MG63 (cell line): ENCODE measurements at regions not wholly inside any gene's neighbourhood (a gene's known extent, or its start where the extent isn't known, plus 50 kb on each side); places are given as distances from the start of the nearest gene placed in this dataset.
"Not testable (repeated sequence)": the region's sequence is repeated elsewhere in the genome, so short reads cannot be mapped to it uniquely, and the experiment has no call there.

Experiments used
- DNase-seq: peaks from one replicate; pipeline ENCODE4 v3.0.0-alpha.2; 2020
- H3K27me3 ChIP-seq: fragments of 250-450 bp; sonication (Bioruptor Pico); 2 replicates; pipeline ENCODE4 v1.5.1; 2020; ENCODE audit warnings: mild to moderate bottlenecking, moderate library complexity
- H3K36me3 ChIP-seq: fragments of 250-450 bp; sonication (Bioruptor Pico); 2 replicates; pipeline ENCODE4 v1.5.1; 2020; ENCODE audit warnings: mild to moderate bottlenecking, moderate library complexity
- H3K4me3 ChIP-seq: fragments of 250-450 bp; sonication (Bioruptor Pico); 2 replicates; pipeline ENCODE4 v1.5.1; 2020; ENCODE audit warnings: mild to moderate bottlenecking, moderate library complexity
- H3K9me3 ChIP-seq: fragments of 250-450 bp; sonication (Bioruptor Pico); 2 replicates; pipeline ENCODE4 v1.5.1; 2020; ENCODE audit warnings: mild to moderate bottlenecking, moderate library complexity

DNA sequence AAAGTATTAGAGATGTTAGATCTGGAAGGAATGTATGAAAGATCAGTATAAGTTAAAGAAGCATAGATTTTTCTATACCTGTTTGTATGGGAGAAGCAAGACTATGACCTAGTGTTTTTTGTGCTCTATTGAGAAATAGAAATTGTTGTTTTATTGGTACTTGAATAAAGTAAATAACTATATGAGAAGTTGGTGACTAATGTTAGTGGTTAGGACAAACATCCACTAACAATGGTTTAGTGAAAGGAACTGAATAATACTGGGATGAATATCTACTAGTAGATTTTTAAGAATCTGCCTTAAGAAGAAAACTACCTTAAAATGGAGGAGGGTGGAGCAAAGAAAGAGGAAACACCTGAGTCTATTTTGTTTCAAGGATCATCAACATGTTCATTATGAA lies 521.1 kb upstream of the POT1 start:
- DNase-seq = no peak
- Histone ChIP-seq H3K9me3 (no peaks in the 10 kb centered on the region), H3K36me3 (no peaks in the 10 kb centered on the region), H3K27me3 (no peaks in the 10 kb centered on the region), H3K4me3 (no peak overlapping the region)

DNA sequence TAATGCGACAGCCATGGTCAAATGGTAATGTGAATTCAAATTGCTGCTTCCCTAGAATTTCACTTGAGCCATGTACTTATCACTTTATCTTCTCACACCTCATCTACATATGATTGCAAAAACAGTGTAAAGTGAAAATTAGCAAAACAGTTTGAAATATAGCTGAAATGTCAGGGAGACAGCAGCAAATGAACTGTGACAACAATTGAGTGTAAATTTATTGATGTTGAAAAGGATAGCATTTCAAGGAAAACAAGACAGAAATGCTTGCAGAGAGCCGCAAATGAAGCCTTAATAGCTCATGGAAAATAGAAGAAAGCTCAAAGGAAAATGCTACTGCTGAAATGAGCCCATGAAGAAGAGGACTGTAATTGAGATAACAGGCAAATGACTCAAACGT lies 516.2 kb upstream of the POT1 start:
- H3K27me3 ChIP-seq = no peaks in the 10 kb centered on the region
- no peaks in the 10 kb centered on the region for H3K9me3 ChIP-seq
- H3K36me3 ChIP-seq = no peaks in the 10 kb centered on the region
- no peak for DNase-seq
- no peak overlapping the region for H3K4me3 ChIP-seq

DNA sequence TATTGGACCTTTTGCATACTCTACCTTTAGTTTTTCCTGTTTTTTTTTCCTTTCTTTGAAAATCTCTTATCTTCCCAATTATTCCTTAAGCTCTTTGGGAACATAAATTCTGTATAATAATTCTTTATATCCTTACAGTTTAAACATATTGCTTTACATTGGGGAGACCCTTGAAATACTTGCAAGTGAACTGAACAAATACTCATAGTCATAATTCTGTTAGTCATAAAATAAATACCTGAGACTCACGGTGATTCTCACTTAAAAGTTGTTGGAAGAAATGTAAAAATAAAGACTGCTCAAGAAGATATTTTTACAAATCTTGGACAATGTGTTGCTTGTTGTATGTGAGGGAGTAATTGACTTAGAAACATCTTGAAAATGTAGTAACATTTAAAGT lies 515.2 kb upstream of the POT1 start:
- Histone ChIP-seq H3K27me3 (no peaks in the 10 kb centered on the region), H3K36me3 (no peaks in the 10 kb centered on the region), H3K9me3 (no peaks in the 10 kb centered on the region), H3K4me3 (no peak overlapping the region)
- no peak for DNase-seq

DNA sequence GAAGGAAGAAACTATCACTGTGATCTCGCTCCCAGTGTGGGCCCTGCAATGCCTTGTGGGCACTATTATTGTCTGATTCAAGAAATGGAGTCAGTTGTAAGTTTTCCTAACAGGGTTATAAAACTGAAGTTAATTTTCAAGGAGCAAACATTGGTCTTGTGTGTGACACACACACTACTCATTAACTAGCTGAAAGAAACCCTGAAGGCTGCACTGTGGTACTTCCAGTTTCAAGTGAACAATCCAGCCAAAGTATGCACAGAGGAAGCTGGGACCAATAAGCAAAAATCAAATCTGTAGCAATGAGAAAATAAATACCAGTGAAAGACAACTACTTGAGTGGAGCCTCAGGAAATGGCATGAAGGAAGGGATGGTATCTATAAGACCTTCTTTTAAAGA lies 506.6 kb upstream of the POT1 start:
- no peaks in the 10 kb centered on the region for H3K27me3 ChIP-seq
- no peak overlapping the region for H3K4me3 ChIP-seq
- no peak for DNase-seq
- H3K36me3 ChIP-seq = no peaks in the 10 kb centered on the region
- H3K9me3 ChIP-seq = no peaks in the 10 kb centered on the region

DNA sequence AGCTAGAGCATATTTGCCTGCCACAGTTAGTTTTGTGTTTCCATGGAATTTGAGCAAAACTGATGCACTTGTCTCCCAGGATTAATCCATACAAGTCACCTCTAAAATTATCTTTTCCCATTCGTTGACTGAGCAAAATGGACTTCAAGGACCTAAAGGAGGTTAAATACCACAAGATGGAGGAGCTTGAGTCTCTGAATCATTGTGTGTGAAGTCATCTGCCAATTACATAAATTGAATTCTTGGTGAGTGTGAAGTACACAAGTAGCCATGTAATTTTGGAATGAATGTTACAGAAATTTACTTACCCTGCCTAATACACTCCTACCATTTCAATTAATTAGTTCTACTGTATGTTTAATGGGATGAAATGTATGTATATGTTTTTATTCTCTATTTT lies 501.7 kb upstream of the POT1 start:
- Histone ChIP-seq H3K4me3 (no peak overlapping the region), H3K9me3 (no peaks in the 10 kb centered on the region), H3K36me3 (no peaks in the 10 kb centered on the region), H3K27me3 (no peaks in the 10 kb centered on the region)
- no peak for DNase-seq

DNA sequence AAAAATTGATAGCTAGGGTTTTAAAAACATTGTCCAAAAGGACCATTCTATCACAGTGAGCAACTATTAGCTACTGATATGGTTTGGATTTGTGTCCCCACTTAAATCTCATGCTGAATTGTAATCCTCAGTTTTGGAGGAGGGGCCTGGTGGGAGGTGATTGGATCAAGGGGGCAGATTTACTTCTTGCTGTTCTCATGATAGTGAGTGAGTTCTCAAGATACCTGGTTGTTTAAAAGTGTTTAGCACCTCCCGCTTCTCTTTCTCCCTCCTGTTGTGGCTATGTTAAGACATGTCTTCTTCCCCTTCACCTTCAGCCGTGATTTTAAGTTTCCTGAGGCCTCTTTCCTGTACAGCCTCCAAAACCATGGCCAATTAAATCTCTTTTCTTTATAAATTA lies 500.4 kb upstream of the POT1 start:
- no peak for DNase-seq
- Histone ChIP-seq H3K27me3 (no peaks in the 10 kb centered on the region), H3K4me3 (no peak overlapping the region)

DNA sequence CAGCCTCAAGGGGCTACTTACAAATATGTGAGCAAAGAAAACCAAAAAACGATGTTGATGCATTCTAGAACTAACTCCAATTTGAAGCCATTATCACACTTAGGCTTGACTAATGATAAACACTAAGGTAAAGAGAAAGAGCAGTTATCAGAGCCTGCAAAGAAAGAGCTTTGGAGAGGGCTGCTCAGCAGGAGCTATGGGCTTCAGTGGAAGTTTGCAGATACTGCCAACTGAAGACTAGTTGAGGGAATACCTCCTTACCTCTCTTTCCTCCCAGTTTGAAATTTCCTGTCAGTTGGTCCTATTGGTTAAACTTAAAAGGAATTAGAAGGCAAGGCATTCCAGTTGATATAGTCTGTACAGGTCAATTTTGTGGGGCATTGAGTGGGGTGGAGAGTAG lies 498.1 kb upstream of the POT1 start:
- no peak overlapping the region for H3K4me3 ChIP-seq
- H3K9me3 ChIP-seq = no peaks in the 10 kb centered on the region
- H3K36me3 ChIP-seq = no peaks in the 10 kb centered on the region
- H3K27me3 ChIP-seq = no peaks in the 10 kb centered on the region
- no peak for DNase-seq

More for the DNA sequence above, 500.4 kb upstream of the POT1 start:
- Histone ChIP-seq H3K9me3 (no peaks in the 10 kb centered on the region), H3K36me3 (no peaks in the 10 kb centered on the region)

DNA sequence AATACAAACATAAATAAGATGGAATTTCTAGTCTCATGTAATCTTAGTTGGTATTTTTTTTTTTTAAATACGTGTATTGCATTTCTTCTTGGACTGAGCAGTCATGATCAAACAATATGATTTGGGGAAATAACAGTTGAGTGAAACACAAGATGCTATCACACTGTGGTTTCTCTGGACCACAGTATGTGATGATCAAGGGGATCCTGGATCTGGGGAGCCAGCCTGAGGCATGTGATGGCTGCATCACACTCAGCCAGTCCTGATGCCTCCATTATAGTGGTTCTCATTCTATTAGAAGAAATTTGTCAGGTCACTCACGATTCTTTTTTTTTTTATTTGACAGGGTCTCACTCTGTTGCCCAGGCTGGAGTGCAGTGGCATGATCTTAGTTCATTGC lies 495.9 kb upstream of the POT1 start:
- Histone ChIP-seq H3K27me3 (no peaks in the 10 kb centered on the region), H3K9me3 (no peaks in the 10 kb centered on the region)

DNA sequence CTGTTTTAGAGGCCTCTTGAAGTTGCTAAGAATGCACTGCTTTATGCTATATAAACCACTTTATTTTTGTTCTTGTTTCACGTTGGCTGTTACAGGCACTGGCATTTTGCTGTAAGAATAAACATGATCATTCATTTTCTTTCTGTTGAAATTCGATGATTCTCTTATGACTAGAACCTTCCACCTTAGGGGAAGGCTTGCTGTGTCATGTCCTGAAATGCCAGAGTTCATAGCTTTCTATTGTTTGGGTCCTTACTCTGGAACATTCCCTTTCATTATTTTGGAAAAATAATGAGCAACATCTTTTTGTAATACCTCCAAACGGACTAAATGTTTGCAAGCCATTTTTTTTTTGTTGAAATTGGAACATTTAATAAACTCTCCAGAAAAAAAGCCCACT lies 495.1 kb upstream of the POT1 start:
- Histone ChIP-seq H3K9me3 (no peaks in the 10 kb centered on the region), H3K27me3 (no peaks in the 10 kb centered on the region), H3K4me3 (no peak overlapping the region), H3K36me3 (no peaks in the 10 kb centered on the region)
- no peak for DNase-seq

More for the DNA sequence above, 495.9 kb upstream of the POT1 start:
- Histone ChIP-seq H3K36me3 (no peaks in the 10 kb centered on the region), H3K4me3 (no peak overlapping the region)
- no peak for DNase-seq

DNA sequence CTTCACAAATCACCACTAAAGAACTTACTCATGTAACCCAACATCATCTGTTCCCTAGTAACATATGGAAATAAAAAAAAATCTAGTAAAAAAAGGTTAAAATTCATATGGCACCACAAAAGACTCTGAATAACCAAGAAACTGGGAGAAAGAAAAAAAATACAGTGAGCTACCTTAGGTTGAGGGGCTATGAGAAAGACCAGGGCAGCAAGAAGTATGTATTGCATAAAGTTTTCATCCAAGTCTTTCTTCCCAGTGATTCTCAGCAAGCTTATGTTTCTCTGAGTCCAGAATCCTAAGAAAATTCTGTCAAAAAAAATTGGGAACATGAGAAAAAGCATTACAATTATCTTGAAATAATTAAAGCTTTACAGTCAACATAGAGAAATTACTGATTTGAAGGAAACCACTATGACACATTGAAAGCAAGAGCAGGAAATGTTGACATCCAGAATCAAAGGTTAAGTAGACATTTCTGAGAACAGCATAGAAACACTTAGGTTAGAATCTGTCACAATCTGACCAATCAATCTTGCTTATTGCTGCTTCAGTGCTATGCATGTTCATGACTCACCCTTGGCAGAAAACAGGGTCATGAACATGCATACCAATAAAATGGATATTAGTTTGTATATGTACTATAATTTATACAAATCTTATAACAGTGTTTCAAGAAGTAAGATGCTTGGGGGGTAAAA lies 494.0 kb upstream of the POT1 start:
- Histone ChIP-seq H3K4me3 (no peak overlapping the region), H3K36me3 (no peaks in the 10 kb centered on the region), H3K27me3 (no peaks in the 10 kb centered on the region), H3K9me3 (no peaks in the 10 kb centered on the region)
- DNase-seq = peak; percentile 3

DNA sequence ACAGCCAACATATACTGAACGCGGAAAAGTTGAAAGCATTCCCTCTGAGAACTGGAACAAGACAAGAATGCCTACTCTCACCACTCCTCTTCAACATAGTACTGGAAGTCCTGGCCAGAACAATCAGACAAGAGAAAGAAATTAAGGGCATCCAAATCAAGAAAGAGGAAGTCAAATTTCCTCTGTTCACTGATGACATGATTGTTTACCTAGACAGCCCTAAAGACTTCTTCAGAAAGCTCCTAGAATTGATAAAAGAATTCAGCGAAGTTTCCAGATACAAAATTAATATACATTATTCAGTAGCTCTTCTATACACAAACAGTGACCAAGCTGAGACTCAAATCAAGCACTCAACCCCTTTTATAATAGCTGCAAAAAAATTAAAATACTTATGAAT lies 491.8 kb upstream of the POT1 start:
- H3K9me3 ChIP-seq, H3K27me3 ChIP-seq, H3K4me3 ChIP-seq, H3K36me3 ChIP-seq, DNase-seq: not testable (repeated sequence)

DNA sequence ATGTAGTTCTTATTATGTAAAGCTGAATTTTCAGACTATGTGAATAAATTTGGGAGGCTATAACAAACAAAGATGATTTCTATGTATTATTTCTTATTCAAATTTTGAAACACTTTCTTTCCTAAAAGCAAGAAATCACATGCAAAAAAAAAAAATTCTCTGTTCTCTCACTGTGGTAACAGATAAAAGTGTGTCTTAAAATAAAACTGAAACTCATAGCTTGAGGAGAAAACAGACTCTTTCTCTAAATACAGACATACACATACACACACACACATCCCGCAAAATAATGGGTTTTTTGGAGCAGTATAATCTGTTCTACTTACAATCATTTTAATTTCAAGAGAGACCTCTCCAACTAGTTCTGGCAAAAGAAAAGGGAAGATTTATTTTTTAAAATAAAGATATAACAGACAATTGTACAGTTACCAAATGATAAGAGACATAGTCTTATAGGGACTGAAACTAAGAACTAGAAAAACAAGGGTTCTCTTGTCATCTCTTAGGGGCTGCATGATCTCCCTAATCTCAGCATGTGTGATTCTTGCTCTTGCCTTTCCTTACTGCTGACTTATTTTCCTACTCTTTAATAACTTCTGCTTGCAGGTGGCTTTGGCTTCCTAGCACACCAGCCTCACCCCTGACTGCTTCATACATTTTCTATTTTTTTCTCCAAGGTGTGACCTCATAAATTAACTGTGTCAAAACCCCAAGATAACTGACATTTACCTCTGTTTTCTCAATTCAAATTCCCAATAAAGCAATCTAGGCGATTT lies 483.5 kb upstream of the POT1 start:
- DNase-seq = no peak
- H3K4me3 ChIP-seq = no peak overlapping the region
- H3K27me3 ChIP-seq = no peaks in the 10 kb centered on the region
- no peaks in the 10 kb centered on the region for H3K9me3 ChIP-seq
- no peaks in the 10 kb centered on the region for H3K36me3 ChIP-seq

DNA sequence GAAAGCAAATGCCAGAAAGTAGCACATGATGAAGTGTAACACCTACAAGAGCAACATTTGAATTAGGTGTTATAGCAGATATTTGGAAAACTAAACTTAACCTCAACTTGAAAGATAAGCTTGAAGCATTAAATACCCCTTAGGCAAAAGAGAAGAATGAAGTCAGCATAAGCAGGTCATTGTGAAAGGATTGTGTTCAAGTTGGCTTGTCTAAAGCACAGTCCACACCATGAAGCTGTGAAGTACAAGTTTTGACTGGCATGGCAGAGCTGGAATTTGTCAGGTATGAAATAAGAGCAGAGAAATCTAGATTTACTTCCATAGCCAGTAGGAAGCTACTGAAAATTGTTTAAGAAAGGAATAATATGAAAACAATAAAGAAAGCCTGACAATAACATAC lies 480.3 kb upstream of the POT1 start:
- DNase-seq = no peak
- no peaks in the 10 kb centered on the region for H3K9me3 ChIP-seq
- H3K36me3 ChIP-seq = no peaks in the 10 kb centered on the region

DNA sequence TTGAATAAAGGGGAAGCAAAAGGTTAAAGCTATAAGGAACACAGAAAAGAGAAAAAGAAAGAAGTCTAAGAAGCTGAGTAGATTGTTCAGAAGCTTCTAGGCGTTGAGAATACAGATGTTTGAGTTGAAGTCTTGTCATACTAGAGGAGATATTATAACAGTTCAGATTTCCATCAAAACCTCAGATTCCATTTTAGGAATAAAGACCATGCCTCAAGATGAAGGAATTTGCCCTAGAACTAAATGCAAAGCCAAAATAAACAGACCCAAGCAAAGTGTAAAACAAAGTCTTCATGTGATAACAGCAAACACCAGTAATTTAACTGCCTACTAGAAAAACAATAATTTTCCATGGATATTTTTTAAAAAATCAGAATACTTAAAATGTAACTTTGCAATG lies 476.5 kb upstream of the POT1 start:
- Histone ChIP-seq H3K36me3 (no peaks in the 10 kb centered on the region), H3K9me3 (no peaks in the 10 kb centered on the region), H3K27me3 (no peaks in the 10 kb centered on the region), H3K4me3 (no peak overlapping the region)
- no peak for DNase-seq

More for the DNA sequence above, 480.3 kb upstream of the POT1 start:
- H3K4me3 ChIP-seq = no peak overlapping the region
- no peaks in the 10 kb centered on the region for H3K27me3 ChIP-seq

DNA sequence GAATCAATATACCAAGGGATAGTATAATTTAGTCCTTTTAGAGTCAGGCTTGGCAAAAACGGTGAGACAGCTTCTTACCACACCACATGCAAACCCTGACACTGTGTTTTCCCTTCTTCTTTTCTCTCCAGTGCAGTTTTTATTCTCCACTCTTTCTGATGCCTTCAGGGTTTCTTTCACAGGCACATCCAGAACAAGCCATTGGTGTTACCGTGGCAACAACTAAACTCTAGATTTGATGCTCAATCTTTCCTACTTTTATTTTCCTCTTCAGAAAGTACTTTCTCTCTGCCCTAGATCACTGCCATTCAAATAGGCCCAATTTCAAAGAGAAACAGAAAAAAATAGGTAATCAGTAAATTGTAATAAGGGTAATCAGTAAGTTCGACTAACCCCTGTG lies 469.8 kb upstream of the POT1 start:
- DNase-seq = no peak
- no peak overlapping the region for H3K4me3 ChIP-seq
- H3K9me3 ChIP-seq = no peaks in the 10 kb centered on the region
- no peaks in the 10 kb centered on the region for H3K27me3 ChIP-seq
- H3K36me3 ChIP-seq = no peaks in the 10 kb centered on the region

DNA sequence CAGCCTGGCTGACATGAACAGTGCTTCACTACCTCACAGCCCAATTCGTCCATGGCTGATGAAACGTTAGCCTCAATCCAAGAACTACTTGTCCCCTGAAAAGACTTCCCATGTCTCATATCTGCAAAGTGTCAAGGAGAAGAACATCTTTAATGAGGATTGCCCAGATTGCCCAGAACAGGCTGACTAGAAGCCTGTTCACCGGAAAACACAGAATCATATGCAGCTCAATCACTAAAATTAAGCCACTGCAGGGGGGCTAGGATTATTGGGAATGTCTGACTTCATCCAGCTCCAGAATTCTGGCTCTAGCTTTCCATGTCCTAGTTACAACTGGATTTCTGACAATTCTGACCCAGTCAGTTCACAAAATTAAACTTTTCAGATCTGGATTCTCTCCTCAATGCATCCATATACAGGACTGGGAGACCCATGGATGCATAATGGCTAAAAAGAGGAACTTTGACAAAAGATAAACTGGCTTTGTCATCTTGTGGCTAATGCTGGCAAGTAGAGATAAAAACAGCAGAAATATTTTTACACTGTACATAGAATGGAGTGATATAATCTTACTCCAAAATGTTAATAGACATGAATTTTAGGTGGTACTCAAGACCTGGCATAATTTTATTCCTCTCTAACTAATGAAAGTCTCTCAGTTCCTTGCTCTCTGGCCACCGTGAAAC lies 467.0 kb upstream of the POT1 start:
- DNase-seq = no peak
- H3K4me3 ChIP-seq = no peak overlapping the region
- H3K36me3 ChIP-seq = no peaks in the 10 kb centered on the region
- H3K27me3 ChIP-seq = no peaks in the 10 kb centered on the region
- no peaks in the 10 kb centered on the region for H3K9me3 ChIP-seq

DNA sequence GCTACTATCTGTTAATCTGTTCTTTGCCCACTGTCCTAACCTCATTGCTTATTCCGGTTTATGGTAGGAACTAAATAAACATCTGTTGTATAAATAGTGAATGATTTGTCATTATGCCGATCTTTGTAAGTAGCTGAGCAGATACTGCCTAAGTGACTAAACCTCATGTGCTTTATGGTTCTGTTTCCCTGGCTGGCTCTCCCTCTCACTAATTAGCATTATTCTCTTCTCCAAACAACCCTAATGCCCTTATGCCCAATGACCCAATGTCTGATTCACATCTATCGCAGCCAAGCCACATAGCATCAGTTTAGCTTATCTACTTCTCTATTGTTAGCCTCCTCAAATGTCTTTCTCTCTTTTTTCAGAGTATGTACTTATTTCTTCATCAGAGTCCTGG lies 462.3 kb upstream of the POT1 start:
- DNase-seq = peak; percentile 46

DNA sequence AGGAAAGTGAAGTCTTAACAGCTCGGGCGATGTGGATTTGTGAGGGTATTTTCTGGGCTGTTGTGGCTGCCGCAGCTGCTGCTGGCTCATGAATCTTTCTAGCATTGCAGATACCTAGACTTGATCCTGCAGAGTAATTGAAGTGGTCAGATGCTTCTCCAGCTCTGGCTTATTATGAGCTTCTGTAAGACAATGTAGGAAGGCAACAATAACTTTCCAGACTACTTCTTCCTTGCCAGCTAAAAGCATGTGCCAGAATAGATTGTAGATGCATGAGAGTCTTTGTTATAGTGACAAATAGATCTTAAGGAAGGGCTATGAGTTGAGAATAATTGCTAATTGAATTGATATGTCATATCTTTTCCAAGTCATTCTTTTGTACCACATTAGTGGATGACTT lies 461.4 kb upstream of the POT1 start:
- no peaks in the 10 kb centered on the region for H3K27me3 ChIP-seq
- no peak overlapping the region for H3K4me3 ChIP-seq
- DNase-seq = peak; percentile 0

More for the DNA sequence above, 462.3 kb upstream of the POT1 start:
- Histone ChIP-seq H3K27me3 (no peaks in the 10 kb centered on the region), H3K9me3 (no peaks in the 10 kb centered on the region), H3K4me3 (no peak overlapping the region), H3K36me3 (no peaks in the 10 kb centered on the region)

More for the DNA sequence above, 461.4 kb upstream of the POT1 start:
- H3K36me3 ChIP-seq = no peaks in the 10 kb centered on the region
- no peaks in the 10 kb centered on the region for H3K9me3 ChIP-seq
